ENCODE measurements at regions not wholly inside any gene's neighbourhood (a gene's known extent, or its start where the extent isn't known, plus 50 kb on each side); places are given as distances from the start of the nearest gene placed in this dataset.

- TF ChIP-seq, protein P1, sequence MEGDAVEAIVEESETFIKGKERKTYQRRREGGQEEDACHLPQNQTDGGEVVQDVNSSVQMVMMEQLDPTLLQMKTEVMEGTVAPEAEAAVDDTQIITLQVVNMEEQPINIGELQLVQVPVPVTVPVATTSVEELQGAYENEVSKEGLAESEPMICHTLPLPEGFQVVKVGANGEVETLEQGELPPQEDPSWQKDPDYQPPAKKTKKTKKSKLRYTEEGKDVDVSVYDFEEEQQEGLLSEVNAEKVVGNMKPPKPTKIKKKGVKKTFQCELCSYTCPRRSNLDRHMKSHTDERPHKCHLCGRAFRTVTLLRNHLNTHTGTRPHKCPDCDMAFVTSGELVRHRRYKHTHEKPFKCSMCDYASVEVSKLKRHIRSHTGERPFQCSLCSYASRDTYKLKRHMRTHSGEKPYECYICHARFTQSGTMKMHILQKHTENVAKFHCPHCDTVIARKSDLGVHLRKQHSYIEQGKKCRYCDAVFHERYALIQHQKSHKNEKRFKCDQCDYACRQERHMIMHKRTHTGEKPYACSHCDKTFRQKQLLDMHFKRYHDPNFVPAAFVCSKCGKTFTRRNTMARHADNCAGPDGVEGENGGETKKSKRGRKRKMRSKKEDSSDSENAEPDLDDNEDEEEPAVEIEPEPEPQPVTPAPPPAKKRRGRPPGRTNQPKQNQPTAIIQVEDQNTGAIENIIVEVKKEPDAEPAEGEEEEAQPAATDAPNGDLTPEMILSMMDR (IDR thresholded peaks at IDR 0.05) = no peak
- DNase-seq (ENCODE audit: low spot score) = no peak
- Histone ChIP-seq H3K27ac (no peak overlapping the region), H3K4me3 (no peak overlapping the region)
These were observed 786.0 kb upstream of the GRM7 start for GRCh38 chr3:6074952-6075351.

- no peak overlapping the region for H3K27ac ChIP-seq
- no peak overlapping the region for H3K4me3 ChIP-seq
- no peak for DNase-seq (ENCODE audit: low spot score)
- TF ChIP-seq, protein P1 (IDR thresholded peaks at IDR 0.05) = no peak
These were observed 782.5 kb upstream of the GRM7 start for GRCh38 chr3:6078436-6078835.

DNA sequence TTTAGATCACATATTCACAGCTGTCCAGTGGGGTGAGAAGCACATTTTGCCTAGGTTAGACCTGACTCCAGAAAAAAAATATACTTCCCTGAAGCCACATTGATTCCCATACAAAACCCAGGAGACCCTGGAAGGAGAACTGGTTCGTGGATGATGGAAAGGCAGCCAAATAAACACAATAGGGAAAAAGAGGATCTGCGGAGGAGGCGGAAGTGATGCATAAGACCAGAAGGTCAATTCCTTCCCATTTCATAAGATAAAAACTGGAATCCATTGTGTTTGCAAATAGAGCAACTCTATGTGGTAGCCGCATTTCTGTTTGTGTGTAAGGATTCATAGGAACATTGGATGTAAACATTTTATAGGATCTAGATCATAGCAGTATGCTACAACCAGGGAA, 781.9 kb upstream of the GRM7 start:
- no peak overlapping the region for H3K27ac ChIP-seq
- TF ChIP-seq, protein P1 (IDR thresholded peaks at IDR 0.05) = no peak
- no peak for DNase-seq (ENCODE audit: low spot score)
- H3K4me3 ChIP-seq = no peak overlapping the region

DNA sequence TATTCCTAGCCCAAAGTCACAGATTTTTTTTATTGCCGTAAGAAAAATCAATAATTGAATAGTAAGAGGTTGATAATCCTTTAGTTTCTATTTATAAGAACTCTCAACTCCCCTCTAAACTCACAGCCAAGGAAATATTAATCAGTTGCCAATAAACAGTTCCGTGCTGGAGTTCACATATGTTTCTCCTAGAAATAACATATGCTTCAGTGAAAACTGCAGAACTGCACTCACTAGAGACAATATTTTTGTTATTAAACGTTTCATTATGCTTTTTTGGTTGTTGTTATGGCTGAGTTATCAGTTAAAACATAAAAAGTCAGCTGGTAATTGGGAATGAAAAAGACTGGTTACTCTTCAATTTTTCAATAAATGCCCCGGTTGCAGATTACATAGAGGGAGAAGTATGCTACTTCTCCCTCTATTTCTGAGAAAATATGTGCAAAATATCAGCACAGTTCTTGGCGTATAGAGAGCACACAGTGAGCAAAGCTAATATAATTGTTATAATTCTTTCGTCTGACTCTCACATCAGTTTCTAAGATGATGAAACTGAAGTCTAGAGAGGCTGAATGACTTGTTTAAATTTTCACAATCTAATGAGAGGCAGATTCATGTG, 781.2 kb upstream of the GRM7 start:
- Histone ChIP-seq H3K27ac (no peak overlapping the region), H3K4me3 (no peak overlapping the region)
- no peak for DNase-seq (ENCODE audit: low spot score)
- TF ChIP-seq, protein P1 (IDR thresholded peaks at IDR 0.05) = no peak

- no peak for DNase-seq (ENCODE audit: low spot score)
- Histone ChIP-seq H3K27ac (no peak overlapping the region), H3K4me3 (no peak overlapping the region)
- TF ChIP-seq, protein P1 (IDR thresholded peaks at IDR 0.05) = no peak
These were observed 772.5 kb upstream of the GRM7 start for GRCh38 chr3:6088433-6088832.

DNA sequence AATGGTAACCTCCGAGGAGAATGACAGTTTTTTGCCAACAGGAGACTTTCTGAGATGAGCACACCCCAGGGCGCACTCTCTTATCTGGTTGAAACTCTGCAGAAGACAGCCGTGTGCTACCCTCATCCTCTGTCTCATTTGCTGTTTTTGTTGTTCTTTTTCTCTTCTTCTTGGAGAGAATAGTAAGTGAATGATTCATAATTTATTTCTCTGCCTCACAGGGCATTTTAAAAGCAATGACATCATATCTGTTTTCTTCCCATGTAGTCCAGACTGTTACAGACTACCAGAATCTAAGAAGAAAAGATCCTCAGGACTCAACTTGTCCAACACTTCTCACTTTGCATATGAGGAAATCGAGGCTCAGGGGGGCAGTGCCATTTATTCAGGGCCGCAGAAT, 771.1 kb upstream of the GRM7 start:
- DNase-seq (ENCODE audit: low spot score) = no peak
- H3K27ac ChIP-seq = no peak overlapping the region
- no peak overlapping the region for H3K4me3 ChIP-seq
- TF ChIP-seq, protein P1 (IDR thresholded peaks at IDR 0.05) = no peak

GRCh38 chr3:6091262-6091661, 769.7 kb upstream of the GRM7 start:
- H3K4me3 ChIP-seq = no peak overlapping the region
- DNase-seq (ENCODE audit: low spot score) = no peak
- H3K27ac ChIP-seq = no peak overlapping the region
- TF ChIP-seq, protein P1 (IDR thresholded peaks at IDR 0.05) = no peak

Measured in coronary artery (tissue), 2 donors.